ENCODE measurements at regions not wholly inside any gene's neighbourhood (a gene's known extent, or its start where the extent isn't known, plus 50 kb on each side); places are given as distances from the start of the nearest gene placed in this dataset.

DNA sequence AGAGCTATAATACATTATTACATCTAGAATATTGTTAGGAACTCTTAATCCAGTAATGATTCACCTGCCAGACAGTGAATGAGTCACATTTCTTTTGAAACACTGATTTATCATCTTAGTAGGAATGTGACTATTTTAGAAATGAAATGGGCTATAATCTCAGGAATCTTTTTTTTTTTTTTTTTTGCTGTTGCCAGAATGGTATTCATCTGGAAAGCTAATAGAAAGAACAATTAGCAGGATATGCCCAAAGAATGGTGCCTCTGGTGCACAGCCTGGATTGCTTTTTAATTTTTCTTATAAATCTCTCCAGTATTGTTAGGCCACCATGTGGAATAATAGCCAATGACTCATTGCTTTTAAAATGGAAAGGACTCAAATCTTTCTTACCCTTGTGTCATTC lies 181.1 kb upstream of the SMIM31 start:
- TF ChIP-seq, protein P1, sequence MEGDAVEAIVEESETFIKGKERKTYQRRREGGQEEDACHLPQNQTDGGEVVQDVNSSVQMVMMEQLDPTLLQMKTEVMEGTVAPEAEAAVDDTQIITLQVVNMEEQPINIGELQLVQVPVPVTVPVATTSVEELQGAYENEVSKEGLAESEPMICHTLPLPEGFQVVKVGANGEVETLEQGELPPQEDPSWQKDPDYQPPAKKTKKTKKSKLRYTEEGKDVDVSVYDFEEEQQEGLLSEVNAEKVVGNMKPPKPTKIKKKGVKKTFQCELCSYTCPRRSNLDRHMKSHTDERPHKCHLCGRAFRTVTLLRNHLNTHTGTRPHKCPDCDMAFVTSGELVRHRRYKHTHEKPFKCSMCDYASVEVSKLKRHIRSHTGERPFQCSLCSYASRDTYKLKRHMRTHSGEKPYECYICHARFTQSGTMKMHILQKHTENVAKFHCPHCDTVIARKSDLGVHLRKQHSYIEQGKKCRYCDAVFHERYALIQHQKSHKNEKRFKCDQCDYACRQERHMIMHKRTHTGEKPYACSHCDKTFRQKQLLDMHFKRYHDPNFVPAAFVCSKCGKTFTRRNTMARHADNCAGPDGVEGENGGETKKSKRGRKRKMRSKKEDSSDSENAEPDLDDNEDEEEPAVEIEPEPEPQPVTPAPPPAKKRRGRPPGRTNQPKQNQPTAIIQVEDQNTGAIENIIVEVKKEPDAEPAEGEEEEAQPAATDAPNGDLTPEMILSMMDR (IDR thresholded peaks at IDR 0.05; ENCODE audit: low read depth, low read length, missing input control), result no peak
- TF ChIP-seq, protein P2, sequence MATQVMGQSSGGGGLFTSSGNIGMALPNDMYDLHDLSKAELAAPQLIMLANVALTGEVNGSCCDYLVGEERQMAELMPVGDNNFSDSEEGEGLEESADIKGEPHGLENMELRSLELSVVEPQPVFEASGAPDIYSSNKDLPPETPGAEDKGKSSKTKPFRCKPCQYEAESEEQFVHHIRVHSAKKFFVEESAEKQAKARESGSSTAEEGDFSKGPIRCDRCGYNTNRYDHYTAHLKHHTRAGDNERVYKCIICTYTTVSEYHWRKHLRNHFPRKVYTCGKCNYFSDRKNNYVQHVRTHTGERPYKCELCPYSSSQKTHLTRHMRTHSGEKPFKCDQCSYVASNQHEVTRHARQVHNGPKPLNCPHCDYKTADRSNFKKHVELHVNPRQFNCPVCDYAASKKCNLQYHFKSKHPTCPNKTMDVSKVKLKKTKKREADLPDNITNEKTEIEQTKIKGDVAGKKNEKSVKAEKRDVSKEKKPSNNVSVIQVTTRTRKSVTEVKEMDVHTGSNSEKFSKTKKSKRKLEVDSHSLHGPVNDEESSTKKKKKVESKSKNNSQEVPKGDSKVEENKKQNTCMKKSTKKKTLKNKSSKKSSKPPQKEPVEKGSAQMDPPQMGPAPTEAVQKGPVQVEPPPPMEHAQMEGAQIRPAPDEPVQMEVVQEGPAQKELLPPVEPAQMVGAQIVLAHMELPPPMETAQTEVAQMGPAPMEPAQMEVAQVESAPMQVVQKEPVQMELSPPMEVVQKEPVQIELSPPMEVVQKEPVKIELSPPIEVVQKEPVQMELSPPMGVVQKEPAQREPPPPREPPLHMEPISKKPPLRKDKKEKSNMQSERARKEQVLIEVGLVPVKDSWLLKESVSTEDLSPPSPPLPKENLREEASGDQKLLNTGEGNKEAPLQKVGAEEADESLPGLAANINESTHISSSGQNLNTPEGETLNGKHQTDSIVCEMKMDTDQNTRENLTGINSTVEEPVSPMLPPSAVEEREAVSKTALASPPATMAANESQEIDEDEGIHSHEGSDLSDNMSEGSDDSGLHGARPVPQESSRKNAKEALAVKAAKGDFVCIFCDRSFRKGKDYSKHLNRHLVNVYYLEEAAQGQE (IDR thresholded peaks at IDR 0.05), result no peak
- TF ChIP-seq, protein P3, sequence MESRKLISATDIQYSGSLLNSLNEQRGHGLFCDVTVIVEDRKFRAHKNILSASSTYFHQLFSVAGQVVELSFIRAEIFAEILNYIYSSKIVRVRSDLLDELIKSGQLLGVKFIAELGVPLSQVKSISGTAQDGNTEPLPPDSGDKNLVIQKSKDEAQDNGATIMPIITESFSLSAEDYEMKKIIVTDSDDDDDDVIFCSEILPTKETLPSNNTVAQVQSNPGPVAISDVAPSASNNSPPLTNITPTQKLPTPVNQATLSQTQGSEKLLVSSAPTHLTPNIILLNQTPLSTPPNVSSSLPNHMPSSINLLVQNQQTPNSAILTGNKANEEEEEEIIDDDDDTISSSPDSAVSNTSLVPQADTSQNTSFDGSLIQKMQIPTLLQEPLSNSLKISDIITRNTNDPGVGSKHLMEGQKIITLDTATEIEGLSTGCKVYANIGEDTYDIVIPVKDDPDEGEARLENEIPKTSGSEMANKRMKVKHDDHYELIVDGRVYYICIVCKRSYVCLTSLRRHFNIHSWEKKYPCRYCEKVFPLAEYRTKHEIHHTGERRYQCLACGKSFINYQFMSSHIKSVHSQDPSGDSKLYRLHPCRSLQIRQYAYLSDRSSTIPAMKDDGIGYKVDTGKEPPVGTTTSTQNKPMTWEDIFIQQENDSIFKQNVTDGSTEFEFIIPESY (IDR thresholded peaks at IDR 0.05), result no peak
- no peak for TF ChIP-seq TAF1 (conservative IDR thresholded peaks at IDR 0.05)
- TF ChIP-seq, protein P4, sequence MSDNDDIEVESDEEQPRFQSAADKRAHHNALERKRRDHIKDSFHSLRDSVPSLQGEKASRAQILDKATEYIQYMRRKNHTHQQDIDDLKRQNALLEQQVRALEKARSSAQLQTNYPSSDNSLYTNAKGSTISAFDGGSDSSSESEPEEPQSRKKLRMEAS (IDR thresholded peaks at IDR 0.05), result no peak
- TF ChIP-seq RAD21 (IDR thresholded peaks at IDR 0.05), result no peak
- TF ChIP-seq EGR1 (IDR thresholded peaks at IDR 0.05; ENCODE audit: low read depth in 2 of 2), result no peak

All from liver (tissue), 3 donors.